Astrocyte of the cerebellum (primary cell): ENCODE measurements at regions not wholly inside any gene's neighbourhood (a gene's known extent, or its start where the extent isn't known, plus 50 kb on each side); places are given as distances from the start of the nearest gene placed in this dataset.

Source experiments
- DNase-seq: peaks from one replicate; pipeline ENCODE4 v3.0.0-alpha.2; 2011; ENCODE audit warnings: low read depth
- H3K4me3 ChIP-seq: 2 replicates; pipeline ENCODE4 v1.5.1; 2011; ENCODE audit warnings: mild to moderate bottlenecking, low read depth, low read length, moderate library complexity
- CTCF ChIP-seq: IDR thresholded peaks from 2 replicates; pipeline ENCODE4 v1.5.1; 2012; ENCODE audit warnings: low read length, low read depth, moderate library complexity, mild to moderate bottlenecking; ENCODE audit errors: missing control alignments
- in situ Hi-C: cut with HindIII; loops from 2 replicates; pipeline ENCODE4 v1.10.0; 2017; ENCODE audit warnings: low sequenced_read_pairs

- H3K4me3 ChIP-seq = no peak overlapping the region
- in situ Hi-C loops = no loop called here
- TF ChIP-seq CTCF = no peak
- DNase-seq = no peak
Measured at GRCh38 chr20:61055180-61056010, 196.7 kb upstream of the CDH4 start.

GRCh38 chr20:61056116-61056515 is 195.9 kb upstream of the CDH4 start:
- no peak for DNase-seq
- no peak overlapping the region for H3K4me3 ChIP-seq
- in situ Hi-C loops = no loop called here
- TF ChIP-seq CTCF = no peak

DNA sequence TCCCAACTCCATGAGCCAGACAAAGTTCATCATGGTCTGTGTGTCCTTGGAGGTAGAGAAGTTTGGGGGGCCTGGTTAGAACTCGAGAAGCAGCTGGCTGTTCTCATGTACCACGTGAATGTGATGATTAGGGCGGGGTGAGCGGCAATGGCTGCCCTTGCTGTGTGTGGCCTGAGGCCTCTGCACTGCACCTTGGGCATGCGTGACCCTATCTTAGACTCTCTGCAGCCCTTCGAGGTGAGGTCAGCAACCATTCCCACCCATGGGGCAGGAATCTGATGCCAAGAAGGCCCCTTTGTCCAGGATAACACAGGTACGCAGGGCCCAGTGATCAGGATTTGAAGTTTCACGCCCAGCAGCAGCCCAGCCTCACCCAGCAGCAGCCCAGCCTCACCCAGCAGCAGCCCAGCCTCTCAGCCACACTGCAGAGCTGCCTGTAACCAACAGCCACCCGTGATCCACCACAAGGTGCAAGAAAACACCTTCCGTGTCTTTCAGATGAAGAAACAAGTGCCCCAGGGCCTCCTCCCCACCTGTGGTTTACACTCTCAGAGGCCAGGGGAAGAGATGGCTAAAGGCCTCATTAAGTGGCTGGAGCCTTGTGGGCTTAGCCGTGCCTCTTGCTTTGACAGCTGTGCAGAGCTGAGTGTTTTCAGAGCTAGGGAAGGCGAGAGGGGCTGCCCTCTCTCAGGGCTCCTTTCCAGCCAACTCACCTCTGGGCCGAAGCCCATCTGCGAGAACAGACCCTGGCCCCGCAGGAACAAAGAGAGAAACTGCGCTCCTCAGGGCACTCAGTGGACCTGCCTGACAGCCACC is 195.2 kb upstream of the CDH4 start:
- in situ Hi-C loops = no loop called here
- no peak for TF ChIP-seq CTCF
- no peak for DNase-seq
- no peak overlapping the region for H3K4me3 ChIP-seq

GRCh38 chr20:61057443-61058121 is 194.5 kb upstream of the CDH4 start:
- in situ Hi-C loops = no loop called here
- no peak overlapping the region for H3K4me3 ChIP-seq
- DNase-seq = no peak
- TF ChIP-seq CTCF = no peak

- DNase-seq = no peak
- no peak for TF ChIP-seq CTCF
- H3K4me3 ChIP-seq = no peak overlapping the region
- in situ Hi-C loops = no loop called here
Measured at GRCh38 chr20:61061981-61062380, 190.1 kb upstream of the CDH4 start.

GRCh38 chr20:61065853-61066252 is 186.2 kb upstream of the CDH4 start:
- in situ Hi-C loops = no loop called here
- no peak overlapping the region for H3K4me3 ChIP-seq
- TF ChIP-seq CTCF = no peak
- DNase-seq = no peak
